Panc1 (cell line): ENCODE measurements at regions not wholly inside any gene's neighbourhood (a gene's known extent, or its start where the extent isn't known, plus 50 kb on each side); places are given as distances from the start of the nearest gene placed in this dataset.

Experiments
- ATAC-seq: fragments of 200-7000 bp; cut with Tn5 transposase; 2 replicates; pipeline ENCODE4 v1.9.1; 2020; ENCODE audit warnings: mild to moderate bottlenecking, moderate library complexity
- BruUV-seq: library from RNA; stranded (reverse); fragments of 400-500 nt; replicated peaks from 2 replicates; lab custom pipeline; 2021; lab: Mats Ljungman, UMichigan
- CTCF ChIA-PET: fragments of 300-600 bp; sonication (Branson Sonifier 250); formaldehyde crosslinking; loops from one replicate; lab custom pipeline; 2022; ENCODE audit warnings: antibody characterized with exemption; lab: Charles Lee
- POLR2A ChIA-PET: fragments of 300-600 bp; sonication (Branson Sonifier 250); formaldehyde crosslinking; loops from one replicate; lab custom pipeline; 2022; ENCODE audit warnings: antibody characterized with exemption; lab: Charles Lee
- DNase-seq: peaks from one replicate; pipeline ENCODE4 v3.0.0-alpha.2; 2010; ENCODE audit warnings: low read depth, low spot score
- H3K27ac ChIP-seq: 2 replicates; pipeline ENCODE4 v1.5.1; 2011; ENCODE audit warnings: mild to moderate bottlenecking, low read length, inconsistent platforms
- H3K27me3 ChIP-seq: fragments of 200-500 bp; sonication (Bioruptor generic); 2 replicates; pipeline ENCODE4 v1.6.0; 2014; ENCODE audit warnings: low read length, inconsistent platforms; ENCODE audit not compliant: control insufficient read depth, insufficient read depth
- H3K36me3 ChIP-seq: fragments of 200-500 bp; sonication (Bioruptor generic); 2 replicates; pipeline ENCODE4 v1.5.1; 2014; ENCODE audit warnings: inconsistent platforms, mild to moderate bottlenecking, low read length, moderate library complexity; ENCODE audit not compliant: control insufficient read depth, insufficient read depth
- H3K4me1 ChIP-seq: 2 replicates; pipeline ENCODE4 v1.5.1; 2011; ENCODE audit warnings: inconsistent platforms, mild to moderate bottlenecking, low read length, moderate library complexity; ENCODE audit not compliant: control insufficient read depth, insufficient read depth
- H3K4me3 ChIP-seq, 2 experiments: 2 replicates each; pipeline ENCODE4 v1.5.1; 2011 to 2012; ENCODE audit warnings: low read depth in 2 of 2, low read length in 2 of 2, mild to moderate bottlenecking in 2 of 2, inconsistent platforms in 1 of 2, moderate library complexity in 1 of 2
- H3K9me3 ChIP-seq: fragments of 200-500 bp; sonication (Bioruptor generic); 2 replicates; pipeline ENCODE4 v1.5.1; 2014; ENCODE audit warnings: low read depth, mild to moderate bottlenecking, inconsistent platforms, low read length, moderate library complexity; ENCODE audit not compliant: control insufficient read depth, insufficient read depth
- CTCF ChIP-seq: fragments of 450-650 bp; IDR thresholded peaks from 2 replicates; pipeline ENCODE4 v1.5.1; 2017; ENCODE audit warnings: mild to moderate bottlenecking
- POLR2AphosphoS5 ChIP-seq: IDR thresholded peaks from 2 replicates; pipeline ENCODE4 v1.6.1; 2012; ENCODE audit warnings: mild to moderate bottlenecking, low read depth, low read length, moderate library complexity
- REST ChIP-seq, 2 experiments: IDR thresholded peaks; 2 replicates each; pipeline ENCODE4 v1.6.1; 2011 to 2012; ENCODE audit warnings: low read depth in 2 of 2, control low read depth in 1 of 2, low read length in 1 of 2, mild to moderate bottlenecking in 1 of 2, moderate library complexity in 1 of 2; ENCODE audit not compliant: insufficient read depth in 1 of 2
- SIN3A ChIP-seq: IDR thresholded peaks from 2 replicates; pipeline ENCODE4 v1.6.1; 2012; ENCODE audit warnings: low read depth, mild to moderate bottlenecking, low read length, moderate library complexity, borderline replicate concordance; ENCODE audit not compliant: insufficient read depth
- TCF7L2 ChIP-seq: IDR thresholded peaks from 2 replicates; pipeline ENCODE4 v1.6.1; 2011; ENCODE audit warnings: mild to moderate bottlenecking, low read depth, low read length, inconsistent platforms
- in situ Hi-C: cut with HindIII; loops from 2 replicates; pipeline ENCODE4 v1.10.0; 2016; ENCODE audit warnings: low sequenced_read_pairs, low pct_unique_long_range_greater_than_20kb
- intact Hi-C: fragments of 100-400 bp; cut with micrococcal nuclease; formaldehyde crosslinking; loops from one replicate; pipeline ENCODE4 v1.10.0; 2022; ENCODE audit not compliant: unreplicated experiment

DNA sequence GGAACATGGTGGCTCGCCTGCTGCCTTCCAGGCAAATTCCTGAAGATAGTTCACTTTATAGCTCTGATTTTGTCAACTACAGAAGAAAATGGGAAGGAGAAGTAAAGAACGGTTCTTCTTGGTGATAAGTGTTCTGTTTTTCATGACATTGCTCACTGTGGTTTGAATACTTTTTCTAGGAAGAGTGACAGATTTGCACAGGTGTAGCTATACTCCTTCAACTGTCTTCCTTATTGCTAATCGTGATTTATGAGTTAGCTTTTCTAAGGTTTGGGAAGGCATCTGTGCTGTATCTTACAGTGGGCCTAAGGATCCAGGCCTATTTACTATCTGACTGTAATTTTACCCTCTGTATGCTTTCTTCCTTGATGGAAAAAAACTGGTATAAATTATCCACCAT is 405.6 kb downstream of the NDFIP2 start:
- no peak overlapping the region for H3K4me3 ChIP-seq
- ATAC-seq (no peak), DNase-seq (no peak)
- no TSS peak for BruUV-seq
- in situ Hi-C loops (no loop called here), intact Hi-C loops (no loop called here)
- H3K27ac ChIP-seq = no peak overlapping the region
- H3K4me1 ChIP-seq = no peaks in the 10 kb centered on the region
- POLR2A ChIA-PET = no interaction called here
- TF ChIP-seq SIN3A (no peak), TCF7L2 (no peak), CTCF (no peak), POLR2AphosphoS5 (no peak), REST (IDR thresholded peaks at IDR 0.05; ENCODE audit: insufficient read depth in 1 of 2, low read depth in 2 of 2, low read length in 1 of 2) (no peak)
- H3K36me3 ChIP-seq = no peaks in the 10 kb centered on the region
- no peaks in the 10 kb centered on the region for H3K9me3 ChIP-seq
- no peaks in the 10 kb centered on the region for H3K27me3 ChIP-seq
- CTCF ChIA-PET = no interaction called here

DNA sequence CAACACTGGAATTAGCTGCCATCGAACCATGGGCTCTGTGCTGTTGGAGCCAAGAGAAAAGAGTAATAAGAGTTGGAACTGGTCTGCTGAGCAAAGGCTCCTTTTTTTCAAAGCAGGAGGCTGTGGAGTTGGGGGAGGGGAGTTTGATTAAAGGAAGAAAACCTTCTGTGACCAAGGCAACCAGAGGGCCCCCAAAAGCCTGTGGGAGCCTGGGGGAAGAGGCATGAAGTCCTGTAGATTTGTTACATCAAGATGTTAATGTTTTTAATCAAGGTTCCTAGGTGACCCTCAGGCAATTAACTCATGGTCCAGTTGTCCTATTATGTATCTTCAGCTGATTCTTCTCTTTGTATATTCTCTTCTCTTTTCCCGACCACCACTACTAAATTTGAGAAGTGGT is 403.9 kb downstream of the NDFIP2 start:
- ChIA-PET POLR2A (no interaction called here), CTCF (no interaction called here)
- Histone ChIP-seq H3K36me3 (no peaks in the 10 kb centered on the region), H3K4me1 (no peaks in the 10 kb centered on the region), H3K4me3 (no peak overlapping the region), H3K27ac (no peak overlapping the region), H3K9me3 (no peaks in the 10 kb centered on the region; the same call in 1 of the 2 replicates), H3K27me3 (no peaks in the 10 kb centered on the region)
- in situ Hi-C loops = no loop called here
- intact Hi-C loops = no loop called here
- TF ChIP-seq REST (IDR thresholded peaks at IDR 0.05; ENCODE audit: insufficient read depth in 1 of 2, low read depth in 2 of 2, low read length in 1 of 2) (no peak), TCF7L2 (no peak), CTCF (no peak), SIN3A (no peak), POLR2AphosphoS5 (no peak)
- DNase-seq = no peak
- ATAC-seq = no peak
- BruUV-seq = no TSS peak
